Calu3 (cell line): ENCODE measurements at regions not wholly inside any gene's neighbourhood (a gene's known extent, or its start where the extent isn't known, plus 50 kb on each side); places are given as distances from the start of the nearest gene placed in this dataset.
"Not testable (repeated sequence)": the region's sequence is repeated elsewhere in the genome, so short reads cannot be mapped to it uniquely, and the experiment has no call there.

ENCODE experiments used
- BruUV-seq: library from RNA; stranded (reverse); fragments of 400-500 nt; replicated peaks from 2 replicates; lab custom pipeline; 2021; lab: Mats Ljungman, UMichigan
- CTCF ChIA-PET: fragments of 300-600 bp; sonication (Branson Sonifier 250); formaldehyde crosslinking; loops from one replicate; lab custom pipeline; 2022; ENCODE audit warnings: antibody characterized with exemption; lab: Charles Lee
- DNase-seq: peaks from one replicate; pipeline ENCODE4 v3.0.0; 2022
- H3K27ac Mint-ChIP-seq: one replicate; pipeline ENCODE4 v1.8.0; 2022; ENCODE audit warnings: mixed read lengths; ENCODE audit not compliant: unreplicated experiment
- H3K27me3 Mint-ChIP-seq: one replicate; pipeline ENCODE4 v1.8.0; 2022; ENCODE audit warnings: mixed read lengths; ENCODE audit not compliant: unreplicated experiment
- H3K36me3 Mint-ChIP-seq: one replicate; pipeline ENCODE4 v1.8.0; 2022; ENCODE audit warnings: mild to moderate bottlenecking, moderate library complexity, mixed read lengths; ENCODE audit not compliant: insufficient read depth, unreplicated experiment
- H3K4me1 Mint-ChIP-seq: one replicate; pipeline ENCODE4 v1.8.0; 2022; ENCODE audit warnings: mild to moderate bottlenecking, low read depth, mixed read lengths; ENCODE audit not compliant: unreplicated experiment
- H3K4me3 Mint-ChIP-seq: one replicate; pipeline ENCODE4 v1.8.0; 2022; ENCODE audit warnings: mild to moderate bottlenecking, low read depth, moderate library complexity, mixed read lengths; ENCODE audit not compliant: unreplicated experiment
- H3K9me3 Mint-ChIP-seq: one replicate; pipeline ENCODE4 v1.8.0; 2022; ENCODE audit warnings: low read depth, mixed read lengths; ENCODE audit not compliant: unreplicated experiment
- intact Hi-C: fragments of 100-400 bp; cut with micrococcal nuclease; formaldehyde crosslinking; loops from one replicate; pipeline ENCODE4 v1.10.0; 2022; ENCODE audit not compliant: unreplicated experiment
- TF ChIP-seq, protein P1 (sequence below): fragments of 200-600 bp; IDR thresholded peaks from one replicate; pipeline ENCODE4 v1.8.0; 2022; ENCODE audit warnings: antibody characterized with exemption; ENCODE audit not compliant: unreplicated experiment

DNA sequence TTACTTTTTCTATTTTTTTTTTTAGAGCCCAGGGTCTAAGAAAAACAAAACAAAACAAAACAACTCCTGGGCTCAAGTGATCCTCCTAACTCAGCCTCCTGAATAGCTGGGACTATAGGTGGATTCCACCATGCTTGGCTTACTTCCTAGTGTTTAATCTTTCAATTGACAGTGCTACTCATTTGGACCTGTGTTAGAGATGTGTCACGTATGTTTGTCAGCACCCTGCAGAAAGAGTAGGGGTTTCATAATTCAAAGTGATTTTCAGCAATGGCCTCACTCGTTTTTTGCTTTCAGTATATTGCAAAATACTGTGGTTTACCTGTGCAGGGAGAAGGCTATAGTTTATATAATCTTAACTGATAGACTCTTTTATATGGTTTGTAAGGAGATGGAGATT is 71.6 kb upstream of the TEX13D start:
- BruUV-seq: no TSS peak
- Mint-ChIP-seq H3K9me3 (no peaks in the 10 kb centered on the region), H3K4me3 (no peak overlapping the region), H3K27ac (no peak overlapping the region), H3K27me3 (no peaks in the 10 kb centered on the region), H3K36me3 (no peaks in the 10 kb centered on the region), H3K4me1 (no peaks in the 10 kb centered on the region)
- DNase-seq: no peak
- intact Hi-C loops: no loop called here
- CTCF ChIA-PET: no interaction called here
- TF ChIP-seq, protein P1, sequence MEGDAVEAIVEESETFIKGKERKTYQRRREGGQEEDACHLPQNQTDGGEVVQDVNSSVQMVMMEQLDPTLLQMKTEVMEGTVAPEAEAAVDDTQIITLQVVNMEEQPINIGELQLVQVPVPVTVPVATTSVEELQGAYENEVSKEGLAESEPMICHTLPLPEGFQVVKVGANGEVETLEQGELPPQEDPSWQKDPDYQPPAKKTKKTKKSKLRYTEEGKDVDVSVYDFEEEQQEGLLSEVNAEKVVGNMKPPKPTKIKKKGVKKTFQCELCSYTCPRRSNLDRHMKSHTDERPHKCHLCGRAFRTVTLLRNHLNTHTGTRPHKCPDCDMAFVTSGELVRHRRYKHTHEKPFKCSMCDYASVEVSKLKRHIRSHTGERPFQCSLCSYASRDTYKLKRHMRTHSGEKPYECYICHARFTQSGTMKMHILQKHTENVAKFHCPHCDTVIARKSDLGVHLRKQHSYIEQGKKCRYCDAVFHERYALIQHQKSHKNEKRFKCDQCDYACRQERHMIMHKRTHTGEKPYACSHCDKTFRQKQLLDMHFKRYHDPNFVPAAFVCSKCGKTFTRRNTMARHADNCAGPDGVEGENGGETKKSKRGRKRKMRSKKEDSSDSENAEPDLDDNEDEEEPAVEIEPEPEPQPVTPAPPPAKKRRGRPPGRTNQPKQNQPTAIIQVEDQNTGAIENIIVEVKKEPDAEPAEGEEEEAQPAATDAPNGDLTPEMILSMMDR: no peak

DNA sequence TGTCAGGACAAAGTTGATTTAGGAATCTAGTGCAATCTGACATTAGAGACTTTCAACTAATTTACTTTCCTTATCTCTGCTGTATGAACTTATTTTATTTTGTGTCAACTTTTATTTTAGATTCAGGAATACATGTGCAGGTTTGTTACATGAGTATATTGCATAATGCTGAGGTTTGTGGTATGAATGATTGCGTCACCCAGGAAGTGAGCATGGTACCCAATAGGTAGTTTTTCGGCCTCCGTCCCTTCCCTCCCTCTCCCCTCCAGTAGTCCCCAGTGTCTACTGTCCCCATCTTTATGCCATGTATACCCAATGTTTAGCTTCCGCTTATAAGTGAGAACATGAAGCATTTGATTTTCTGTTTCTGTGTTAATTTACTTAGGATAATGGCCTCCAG is 68.7 kb upstream of the TEX13D start:
- Mint-ChIP-seq H3K4me1 (no peaks in the 10 kb centered on the region), H3K4me3 (no peak overlapping the region), H3K27me3 (no peaks in the 10 kb centered on the region), H3K36me3 (no peaks in the 10 kb centered on the region), H3K27ac (no peak overlapping the region), H3K9me3 (no peaks in the 10 kb centered on the region)
- TF ChIP-seq, protein P1: no peak
- CTCF ChIA-PET: no interaction called here
- no TSS peak for BruUV-seq
- DNase-seq: no peak
- intact Hi-C loops: no loop called here

DNA sequence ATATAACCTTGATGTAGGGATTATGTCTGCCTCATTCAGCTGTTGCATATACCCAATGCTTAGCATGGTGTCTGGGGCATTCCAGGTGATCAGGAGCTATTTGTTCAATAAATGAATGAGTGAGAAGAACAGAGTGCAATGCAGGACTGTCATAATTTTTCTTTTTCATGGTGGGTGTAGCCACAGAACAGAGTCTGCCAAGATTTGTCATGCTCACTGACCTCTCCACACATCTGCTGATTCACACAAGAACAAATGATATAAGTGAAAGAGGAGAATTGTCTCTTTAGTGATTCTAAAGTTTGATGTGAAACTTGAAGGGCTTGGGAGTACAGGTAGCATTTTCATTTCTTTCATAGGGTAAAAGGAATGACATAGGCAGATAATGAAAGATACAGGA is 64.4 kb upstream of the TEX13D start:
- TF ChIP-seq, protein P1: no peak
- DNase-seq: no peak
- CTCF ChIA-PET: no interaction called here
- Mint-ChIP-seq H3K36me3 (no peaks in the 10 kb centered on the region), H3K4me1 (no peaks in the 10 kb centered on the region), H3K27me3 (no peaks in the 10 kb centered on the region), H3K4me3 (no peak overlapping the region), H3K9me3 (peaks cover 4% of the 10 kb centered on the region), H3K27ac (no peak overlapping the region)
- intact Hi-C loops: no loop called here
- no TSS peak for BruUV-seq

DNA sequence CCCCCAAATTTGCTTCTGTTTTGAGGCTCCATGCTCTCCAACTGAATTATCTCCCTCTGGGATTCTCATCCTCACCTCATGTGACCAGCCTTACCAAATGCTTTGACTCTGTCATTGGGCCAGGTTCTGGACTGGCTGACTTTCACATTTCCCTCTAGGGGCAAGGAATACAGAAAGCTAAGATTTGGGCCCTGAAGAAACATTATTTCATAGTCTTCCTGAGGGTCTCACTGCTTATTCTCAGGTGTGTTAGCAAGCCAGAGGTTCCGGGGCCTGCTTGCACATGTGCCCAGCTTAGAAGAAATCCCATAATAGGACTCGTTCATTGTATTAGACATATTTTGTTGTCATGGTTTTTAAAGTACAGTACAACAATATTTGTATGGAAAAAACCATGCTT is 62.6 kb upstream of the TEX13D start:
- no TSS peak for BruUV-seq
- Mint-ChIP-seq H3K4me1 (no peaks in the 10 kb centered on the region), H3K9me3 (peaks cover 4% of the 10 kb centered on the region), H3K36me3 (no peaks in the 10 kb centered on the region), H3K27me3 (no peaks in the 10 kb centered on the region), H3K4me3 (no peak overlapping the region), H3K27ac (no peak overlapping the region)
- DNase-seq: no peak
- TF ChIP-seq, protein P1: no peak
- intact Hi-C loops: no loop called here
- CTCF ChIA-PET: no interaction called here

DNA sequence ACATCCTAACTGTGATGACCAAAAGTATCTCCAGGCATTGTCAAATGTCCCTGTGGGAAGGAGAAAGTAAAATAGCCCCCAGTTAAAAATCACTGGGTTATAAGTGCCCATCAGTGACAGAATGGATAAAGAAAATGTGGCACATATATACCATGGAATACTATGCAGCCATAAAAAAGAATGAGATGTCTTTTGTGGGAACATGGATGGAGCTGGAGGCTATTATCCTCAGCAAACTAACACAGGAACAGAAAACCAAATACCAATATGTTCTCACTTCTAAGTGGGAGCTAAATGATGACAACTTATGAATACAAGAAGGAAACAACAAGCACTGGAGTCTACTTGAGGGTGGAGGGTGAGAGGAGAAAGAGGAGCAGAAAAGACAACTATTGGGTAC is 60.9 kb upstream of the TEX13D start:
- H3K27me3 Mint-ChIP-seq, H3K36me3 Mint-ChIP-seq, DNase-seq, H3K27ac Mint-ChIP-seq, H3K4me1 Mint-ChIP-seq, H3K4me3 Mint-ChIP-seq, intact Hi-C loops, CTCF ChIA-PET, BruUV-seq, H3K9me3 Mint-ChIP-seq: not testable (repeated sequence)
